Astrocyte of the hippocampus (primary cell): ENCODE measurements at regions not wholly inside any gene's neighbourhood (a gene's known extent, or its start where the extent isn't known, plus 50 kb on each side); places are given as distances from the start of the nearest gene placed in this dataset.
"Not testable (repeated sequence)": the region's sequence is repeated elsewhere in the genome, so short reads cannot be mapped to it uniquely, and the experiment has no call there.

Source experiments
- DNase-seq: peaks from one replicate; pipeline ENCODE4 v3.0.0; 2011; ENCODE audit warnings: low read depth, low spot score

DNA sequence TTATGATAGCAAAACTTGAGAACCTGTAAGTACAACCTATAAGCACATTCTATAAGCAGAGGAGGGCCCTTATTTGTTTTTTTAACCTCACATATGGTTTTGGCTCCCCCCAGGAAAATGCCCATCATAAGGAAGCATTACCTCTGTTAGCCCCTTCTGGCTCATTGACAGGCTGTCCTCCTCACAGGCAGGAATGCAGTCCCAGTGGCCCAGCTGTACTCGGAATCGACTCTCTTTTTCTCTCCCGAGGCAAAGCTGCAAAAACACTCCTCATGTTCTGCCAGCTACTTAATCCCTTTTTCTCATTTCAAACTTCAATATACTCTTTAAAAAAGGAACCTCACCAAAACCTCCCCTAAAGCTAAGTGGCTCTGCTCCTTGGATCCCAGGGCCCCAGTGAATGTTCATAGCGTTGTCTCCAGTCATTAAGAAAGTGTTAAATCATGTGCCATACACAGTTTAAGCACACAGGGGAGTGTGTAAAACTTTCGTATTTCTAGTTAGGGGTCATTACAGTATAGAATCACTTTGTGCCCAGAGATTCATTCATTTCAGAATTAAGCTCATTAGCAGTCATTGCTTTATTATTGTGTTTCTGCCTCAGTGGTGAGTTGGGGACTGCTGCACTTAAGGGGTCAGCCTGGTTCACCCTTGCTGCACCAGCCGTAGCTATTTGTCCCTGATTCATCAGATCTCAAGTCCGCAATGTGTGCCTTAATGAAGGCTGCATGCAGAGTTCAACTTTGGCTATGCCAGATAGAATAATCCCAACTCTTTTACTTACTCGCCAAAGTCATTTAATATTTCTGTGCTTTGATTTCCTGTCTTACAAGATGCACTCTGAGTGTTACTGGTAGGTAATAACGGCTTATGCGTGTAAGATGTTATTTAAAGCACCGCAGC lies 57.6 kb downstream of the JRKL start:
- DNase-seq, result no peak

DNA sequence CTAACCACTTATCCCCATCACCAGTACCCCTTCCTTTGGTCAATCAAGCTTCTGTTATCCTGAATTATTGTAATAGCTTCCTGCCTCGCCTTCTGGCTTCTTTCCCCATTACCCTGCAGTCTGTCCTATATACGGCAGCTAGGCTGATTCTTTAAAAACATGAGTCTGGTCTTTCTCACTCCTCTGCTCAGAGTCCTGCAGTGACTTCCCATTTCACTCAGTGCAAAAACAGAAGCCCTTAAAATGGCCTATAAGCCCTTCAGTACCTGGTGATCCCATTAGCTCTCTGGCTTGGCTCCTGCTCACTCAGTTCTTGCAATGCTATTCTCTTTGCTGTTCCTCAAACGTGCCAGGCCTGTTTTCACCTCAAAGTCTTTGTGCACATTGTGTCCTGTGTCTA lies 58.4 kb downstream of the JRKL start:
- no peak for DNase-seq

DNA sequence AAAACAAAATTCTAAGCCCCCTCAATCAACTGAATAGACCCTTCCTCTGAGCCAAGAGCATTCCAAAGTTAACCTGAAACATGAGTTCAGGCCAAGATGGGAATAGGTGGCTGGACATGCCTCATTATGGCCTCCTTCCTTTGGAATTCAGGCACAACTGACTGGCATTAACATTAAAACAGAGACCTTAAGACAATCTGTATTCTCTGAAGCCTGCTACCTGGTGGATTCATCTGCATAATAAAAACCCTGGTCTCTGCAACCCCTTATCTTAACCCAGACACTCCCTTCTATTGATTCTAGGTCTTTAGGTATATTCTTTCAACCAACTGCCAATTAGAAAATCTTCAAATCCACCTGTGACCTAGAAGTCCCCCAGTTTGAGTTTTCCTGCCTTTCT lies 66.3 kb downstream of the JRKL start:
- DNase-seq, result no peak

DNA sequence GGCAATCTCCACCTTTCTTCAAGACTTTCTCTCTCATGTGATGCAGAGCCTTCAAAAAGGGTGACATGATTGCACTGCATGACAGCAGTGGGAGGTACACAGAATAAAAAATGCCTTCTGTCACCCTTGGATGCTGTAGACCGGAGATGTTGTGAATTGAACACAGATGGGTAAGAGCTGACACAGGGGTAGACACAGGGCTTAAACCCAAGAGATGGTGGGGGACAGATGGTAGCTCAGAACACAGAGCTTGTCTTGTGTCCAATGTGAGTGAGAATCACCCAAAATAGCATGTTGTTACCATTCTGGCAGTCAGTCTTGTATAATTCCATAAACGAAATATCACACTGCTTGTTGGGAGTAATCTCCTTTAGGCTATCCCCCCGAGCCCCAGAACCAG lies 69.9 kb downstream of the JRKL start:
- no peak for DNase-seq

DNA sequence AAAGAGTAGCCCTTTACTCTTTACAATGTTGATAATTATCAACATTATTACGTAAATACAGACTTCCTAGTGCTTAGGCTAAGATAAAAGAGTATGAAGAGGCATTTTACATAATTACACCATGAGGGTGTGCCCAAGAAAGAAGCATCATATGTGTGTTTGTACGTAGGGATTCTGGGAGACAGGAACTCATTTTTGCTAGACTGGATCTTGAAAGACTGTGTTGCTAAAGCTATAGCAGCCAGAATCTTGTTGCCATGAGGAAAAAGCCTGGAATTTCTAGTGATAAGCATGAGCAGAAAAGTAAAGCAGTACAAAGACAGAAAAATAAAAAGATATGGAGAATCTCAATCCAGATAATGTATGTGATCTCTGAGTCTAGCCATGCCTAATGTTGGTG lies 72.1 kb downstream of the JRKL start:
- no peak for DNase-seq

DNA sequence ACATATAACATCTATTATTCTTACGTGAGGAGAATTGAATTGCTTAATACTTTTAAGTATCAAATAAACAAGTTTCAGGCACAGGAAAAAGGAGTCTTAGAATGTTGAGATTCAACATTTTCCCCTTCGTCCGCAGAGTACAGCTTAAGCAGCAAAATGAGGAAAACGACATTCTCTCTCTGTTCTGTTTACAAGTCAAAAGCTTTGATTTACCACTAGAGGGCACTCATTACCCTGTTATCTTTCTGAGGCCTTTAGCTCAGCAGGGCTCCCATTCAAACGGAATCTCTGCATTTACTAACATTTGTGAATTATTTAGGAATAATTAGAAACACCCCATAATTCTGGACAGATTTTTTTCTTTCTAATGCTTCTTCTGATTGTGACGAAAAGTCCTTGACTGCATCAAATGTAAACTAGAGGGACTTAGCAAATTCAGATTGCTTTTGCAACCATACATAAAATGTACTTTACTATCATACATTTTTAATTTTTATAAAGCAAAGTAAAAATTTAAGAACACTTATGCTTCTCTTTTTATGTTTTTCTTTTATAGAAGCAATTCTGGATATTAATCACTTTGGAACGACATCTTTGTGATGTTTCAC lies 75.0 kb downstream of the JRKL start:
- peak; percentile 78 for DNase-seq

DNA sequence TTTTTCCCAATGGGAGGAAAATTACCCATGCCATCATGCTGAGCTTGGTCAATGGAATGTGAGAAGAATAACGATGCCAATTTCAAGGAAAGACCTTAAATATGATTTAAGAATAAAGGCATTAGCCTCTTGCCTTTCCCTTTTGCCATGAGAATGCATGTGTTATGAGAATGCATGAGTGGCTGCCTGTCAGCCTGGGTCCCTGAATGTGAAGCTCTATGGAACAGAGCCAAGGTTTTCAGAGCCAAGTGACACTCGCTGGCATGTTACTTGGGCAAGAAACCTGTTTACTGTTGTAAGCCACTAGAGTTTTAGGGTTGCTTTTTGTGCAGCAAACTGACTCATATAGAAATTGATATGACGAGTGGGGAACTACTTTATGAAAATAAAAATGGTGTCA lies 75.7 kb downstream of the JRKL start:
- no peak for DNase-seq

DNA sequence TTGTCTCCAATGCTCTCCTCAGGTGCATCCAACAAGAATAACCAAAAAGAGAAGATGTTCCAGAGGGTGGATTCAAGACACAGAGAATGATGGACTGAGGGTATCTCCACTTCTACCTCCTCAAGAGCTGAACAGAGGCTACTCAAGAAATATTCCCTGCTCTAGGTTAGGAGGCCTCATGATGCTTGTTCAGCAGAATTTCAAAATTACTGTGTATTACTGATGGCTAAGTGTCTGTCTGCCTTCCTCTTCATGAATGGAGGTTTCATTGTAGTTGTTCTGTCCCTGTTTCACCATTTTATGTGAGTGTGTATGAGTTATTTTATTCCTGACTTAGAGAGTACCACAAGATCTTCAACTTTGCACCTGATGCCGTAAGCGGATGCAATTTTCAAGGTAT lies 76.8 kb downstream of the JRKL start:
- DNase-seq, result no peak

DNA sequence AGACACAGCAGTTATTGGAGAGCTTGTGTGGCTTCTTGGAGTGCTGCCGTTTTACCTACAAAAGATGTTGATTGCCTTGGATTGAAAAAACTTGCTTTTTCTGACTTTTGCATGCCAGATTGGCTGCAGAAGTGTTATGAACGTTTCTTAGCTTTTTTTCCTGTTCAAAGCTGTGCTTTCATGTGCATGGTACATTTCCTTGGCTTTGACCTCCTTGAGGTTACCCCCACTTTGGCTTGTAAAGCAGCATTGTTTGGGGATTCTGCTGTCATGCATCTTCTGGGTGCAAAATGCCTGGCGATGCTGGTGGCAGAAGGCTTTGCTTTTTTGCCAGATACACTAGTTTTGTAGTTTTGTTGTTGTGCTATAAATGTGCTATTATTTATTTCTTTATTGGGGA lies 80.0 kb downstream of the JRKL start:
- DNase-seq, result no peak

DNA sequence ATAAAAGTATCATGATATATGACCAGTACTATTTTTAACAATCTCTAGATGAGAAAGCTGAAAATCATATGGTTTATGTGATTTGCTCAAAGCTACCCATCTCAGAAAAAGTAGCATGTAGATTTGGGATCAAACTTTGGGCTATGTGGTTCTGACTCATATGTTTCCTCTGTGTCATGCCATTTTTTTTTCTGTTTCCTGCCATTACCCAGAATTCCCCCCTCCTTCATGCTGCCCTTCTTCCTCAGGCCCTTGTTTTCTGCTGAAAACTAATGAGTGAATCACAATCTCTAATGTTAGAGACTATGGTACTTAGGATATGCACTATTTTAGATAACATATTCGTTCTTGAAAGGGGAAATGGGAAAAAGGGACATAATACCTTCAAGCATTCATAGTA lies 80.7 kb downstream of the JRKL start:
- no peak for DNase-seq

DNA sequence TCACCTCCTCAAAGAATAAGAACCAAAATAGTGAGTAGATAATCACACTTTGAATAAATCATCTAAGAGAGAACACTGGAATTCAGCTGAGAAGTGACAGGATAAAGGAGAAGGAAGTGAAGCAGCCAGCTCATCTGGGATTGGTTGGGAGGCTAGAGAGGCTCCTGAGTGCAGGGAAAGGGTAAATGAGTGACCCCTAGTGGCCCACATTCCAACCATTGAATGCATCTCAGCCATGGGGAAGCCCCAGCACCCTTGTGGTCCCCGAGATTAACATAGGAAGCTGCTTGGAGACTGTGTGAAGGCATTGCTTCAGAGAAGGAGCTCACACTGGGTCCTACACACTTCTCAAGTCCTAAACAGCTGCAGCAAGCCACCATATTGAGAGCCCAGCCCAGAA lies 82.3 kb downstream of the JRKL start:
- DNase-seq, result no peak

DNA sequence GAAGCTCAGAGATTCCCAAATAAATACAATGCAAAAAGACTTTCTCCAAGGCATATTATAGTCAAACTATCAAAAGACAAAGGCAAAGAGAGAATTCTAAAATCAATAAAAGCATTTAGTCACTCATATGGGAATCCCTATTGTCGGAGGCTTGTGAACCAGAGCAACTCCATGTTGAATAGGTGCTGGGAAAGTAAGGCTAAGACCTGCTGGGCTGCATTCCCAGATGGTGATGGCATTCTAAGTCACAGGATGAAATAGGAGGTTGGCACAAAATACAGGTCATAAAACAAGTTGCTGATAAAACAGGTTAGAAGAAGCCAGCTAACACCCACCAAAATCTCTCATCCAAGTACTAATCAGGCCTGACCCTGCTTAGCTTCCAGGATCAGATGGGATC lies 84.5 kb downstream of the JRKL start:
- DNase-seq, result no peak

DNA sequence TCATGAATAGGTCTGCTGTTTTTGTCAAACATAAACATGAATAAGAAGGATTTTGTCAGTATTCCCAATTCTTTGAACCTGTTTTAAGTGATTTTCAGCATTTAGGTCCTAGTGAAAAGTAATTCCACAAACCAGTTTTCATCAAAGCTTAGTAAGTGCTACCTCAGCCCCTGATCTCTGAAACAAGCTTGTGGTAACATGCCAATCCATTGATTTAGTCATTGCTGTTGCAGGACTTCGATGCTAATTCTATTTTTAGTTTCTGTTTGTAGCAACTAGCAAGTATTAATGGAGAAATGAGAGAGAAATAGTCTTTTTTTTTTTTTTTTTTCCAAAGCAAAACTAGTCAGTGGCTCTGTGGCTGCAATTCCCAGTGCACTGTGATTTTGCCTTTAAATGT lies 91.4 kb downstream of the JRKL start:
- DNase-seq, result no peak

DNA sequence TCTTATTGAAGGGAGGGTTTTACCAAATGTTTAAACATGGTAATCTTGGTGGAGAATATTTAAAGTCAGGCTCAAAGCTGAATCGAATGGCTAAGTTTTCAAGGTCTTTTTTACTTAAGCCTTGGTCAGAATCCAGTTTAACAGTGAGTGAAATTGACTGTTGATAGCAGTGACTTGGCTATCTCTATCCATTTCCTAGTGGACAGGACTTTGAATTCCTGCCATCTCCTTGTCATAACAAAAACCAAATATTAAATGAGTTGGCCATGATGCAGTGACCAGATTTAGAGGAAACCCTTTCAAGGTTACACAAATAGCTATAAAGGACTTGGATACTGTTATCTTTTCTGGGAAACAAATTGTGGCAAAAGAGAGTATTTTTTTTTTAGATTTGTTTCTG lies 92.0 kb downstream of the JRKL start:
- DNase-seq, result no peak

DNA sequence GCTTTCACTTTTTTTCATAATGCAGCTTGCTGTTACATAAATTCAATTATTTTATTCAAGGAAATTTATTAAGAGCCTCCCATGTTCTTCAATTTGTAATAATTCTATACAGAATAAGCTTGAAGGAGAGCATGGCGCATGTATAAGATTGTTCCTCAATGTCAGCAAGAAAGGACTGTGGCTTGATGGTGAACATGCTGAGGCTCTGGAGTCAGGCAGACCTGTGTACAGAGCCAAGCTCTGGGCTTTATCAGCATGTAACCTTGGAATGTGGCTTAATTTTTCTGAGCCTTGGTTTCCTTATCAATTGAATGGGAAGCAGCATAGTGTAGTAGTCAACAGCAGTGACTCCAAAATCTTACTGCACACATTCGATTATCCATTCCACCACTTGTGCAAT lies 92.4 kb downstream of the JRKL start:
- no peak for DNase-seq

DNA sequence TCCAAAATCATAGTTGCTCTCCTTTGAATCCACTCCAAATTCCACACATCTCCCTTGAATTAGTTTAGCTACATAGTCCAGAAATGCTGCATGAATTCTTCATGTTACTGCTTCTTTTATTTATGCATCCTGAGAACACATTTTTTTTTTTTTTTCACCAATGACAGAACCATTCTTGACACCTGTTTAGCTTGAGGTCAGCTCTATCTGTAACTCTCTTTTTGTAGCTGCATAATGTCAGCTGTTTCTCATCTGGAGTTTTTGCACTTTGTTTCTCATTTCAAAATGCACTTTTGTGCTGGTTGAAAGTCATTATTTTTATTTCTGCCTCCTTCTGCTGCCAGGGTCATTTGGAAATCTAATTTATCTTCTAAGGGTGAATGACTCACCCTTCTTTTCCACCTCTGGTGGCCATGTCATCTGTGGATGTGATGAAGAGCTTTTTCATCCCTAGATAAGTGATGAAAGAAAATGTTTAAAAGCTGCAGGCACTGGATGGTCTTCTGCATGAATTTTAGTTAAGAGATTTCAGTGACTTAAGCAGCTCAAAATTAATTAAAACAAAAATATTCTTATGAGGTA lies 93.7 kb downstream of the JRKL start:
- DNase-seq, result no peak

DNA sequence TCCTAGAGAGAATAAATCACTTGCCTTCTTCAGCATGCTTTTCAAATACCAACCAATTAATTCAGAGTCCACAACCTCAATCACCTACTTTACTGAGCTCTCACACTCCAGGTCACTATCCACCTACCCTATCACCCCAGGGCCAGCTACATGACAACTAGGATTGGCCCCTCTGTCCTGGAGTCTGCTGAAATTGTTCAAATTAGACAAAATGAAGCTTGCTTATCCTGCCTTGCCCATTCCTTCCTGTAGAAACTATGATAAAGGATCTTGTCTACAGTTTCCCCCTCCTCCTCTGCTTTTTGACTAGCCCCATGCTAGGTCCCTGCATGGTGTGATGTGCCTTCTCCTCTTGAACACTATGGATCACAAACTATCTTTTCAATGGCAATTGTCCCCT lies 94.5 kb downstream of the JRKL start:
- no peak for DNase-seq

DNA sequence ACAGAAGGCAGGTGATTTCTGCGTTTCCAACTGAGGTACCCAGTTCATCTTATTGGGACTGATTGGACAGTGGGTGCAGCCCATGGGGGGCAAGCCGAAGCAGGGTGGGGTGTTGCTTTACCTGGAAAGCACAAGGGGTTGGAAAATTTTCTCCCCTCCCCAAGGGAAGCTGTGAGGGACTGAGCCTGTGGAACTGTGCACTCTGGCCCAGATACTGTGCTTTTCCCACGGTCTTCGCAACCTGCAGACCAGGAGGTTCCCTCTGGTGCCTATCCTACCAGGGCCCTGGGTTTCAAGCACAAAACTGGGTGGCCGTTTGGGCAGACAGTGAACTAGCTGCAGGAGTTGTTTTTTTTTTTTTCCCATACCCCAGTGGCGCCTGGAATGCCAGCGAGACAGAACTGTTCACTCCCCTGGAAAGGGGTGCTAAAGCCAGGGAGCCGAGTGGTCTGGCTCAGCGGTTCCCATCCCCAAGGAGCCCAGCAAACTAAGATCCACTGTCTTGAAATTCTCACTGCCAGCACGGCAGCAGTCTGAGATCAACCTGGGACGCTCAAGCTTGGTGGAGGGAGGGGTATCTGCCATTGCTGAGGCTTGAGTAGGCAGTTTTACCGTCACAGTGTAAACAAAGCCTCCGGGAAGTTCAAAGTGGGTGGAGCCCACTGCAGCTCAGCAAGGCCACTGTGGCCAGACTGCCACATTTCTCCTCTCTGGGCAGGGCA lies 97.2 kb downstream of the JRKL start:
- DNase-seq, result peak; percentile 25

DNA sequence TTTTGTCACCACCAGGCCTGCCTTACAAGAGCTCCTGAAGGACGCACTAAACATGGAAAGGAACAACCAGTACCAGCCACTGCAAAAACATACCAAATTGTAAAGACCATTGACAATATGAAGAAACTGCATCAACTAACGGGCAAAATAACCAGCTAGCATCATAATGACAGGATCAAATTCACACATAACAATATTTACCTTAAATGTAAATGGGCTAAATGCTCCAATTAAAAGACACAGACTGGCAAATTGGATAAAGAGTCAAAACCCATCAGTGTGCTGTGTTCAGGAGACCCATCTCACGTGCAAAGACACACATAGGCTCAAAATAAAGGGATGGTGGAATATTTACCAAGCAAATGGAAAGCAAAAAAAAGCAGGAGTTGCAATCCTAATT lies 99.1 kb downstream of the JRKL start:
- not testable (repeated sequence) for DNase-seq

DNA sequence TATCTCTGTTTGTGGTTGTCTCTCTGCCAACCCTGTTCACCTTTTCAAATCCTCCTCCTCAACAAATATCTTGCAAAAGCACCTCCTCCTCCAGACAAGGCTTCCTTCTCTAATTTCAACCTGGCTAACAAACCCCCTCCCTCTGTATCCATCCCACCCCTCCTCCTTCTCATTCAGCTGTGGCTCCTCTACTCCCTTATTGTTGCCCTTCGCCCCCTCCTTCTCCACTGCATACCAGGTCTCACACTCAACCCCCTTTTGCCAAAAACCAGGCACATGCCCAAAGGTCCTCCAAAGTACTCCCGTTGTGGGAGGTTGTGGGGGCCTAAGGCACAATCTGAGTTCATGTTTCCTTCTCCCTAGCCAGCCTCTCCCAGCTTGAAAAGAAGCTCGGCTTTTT lies 110.6 kb downstream of the JRKL start:
- no peak for DNase-seq

DNA sequence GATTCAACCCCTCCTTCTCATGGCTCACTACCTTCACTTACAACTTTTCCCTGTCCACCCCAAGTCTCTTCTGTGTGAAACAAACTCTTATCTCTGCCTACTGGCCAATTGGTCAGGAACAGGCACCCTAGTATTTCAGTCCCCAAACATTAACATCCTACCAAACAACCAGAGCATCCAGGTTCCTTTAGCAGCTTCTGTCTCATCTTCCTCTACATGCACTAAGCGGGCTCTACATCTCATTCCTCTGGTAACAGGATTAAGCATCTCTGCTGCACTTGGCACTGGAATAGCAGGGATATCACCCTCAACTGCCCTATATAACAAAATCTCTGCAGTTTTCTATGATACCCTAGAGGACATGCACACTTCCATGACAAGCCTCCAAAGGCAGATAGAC lies 116.2 kb downstream of the JRKL start:
- no peak for DNase-seq

DNA sequence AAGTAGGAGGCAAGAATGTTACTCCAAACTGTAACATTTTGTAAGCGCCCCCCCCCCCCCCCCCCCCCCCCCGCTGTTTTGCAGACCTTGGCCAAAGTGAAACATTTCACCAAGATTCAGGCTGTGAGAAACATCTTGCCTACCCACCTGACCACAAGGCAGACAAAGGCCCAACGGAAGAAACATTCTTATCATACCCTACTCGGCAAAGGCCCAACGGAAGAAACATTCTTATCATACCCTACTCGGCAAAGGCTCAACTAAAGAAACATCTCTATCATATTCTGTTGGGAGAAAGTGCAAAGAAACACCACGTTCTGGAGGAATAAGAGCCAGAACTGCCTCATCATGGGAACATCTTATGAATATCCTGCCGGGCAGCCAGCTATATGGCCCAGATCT lies 117.1 kb downstream of the JRKL start:
- DNase-seq, result no peak
